Ascending aorta (tissue), 2 donors: ENCODE measurements at regions not wholly inside any gene's neighbourhood (a gene's known extent, or its start where the extent isn't known, plus 50 kb on each side); places are given as distances from the start of the nearest gene placed in this dataset.

Source experiments
- DNase-seq, 2 donors: peaks; one replicate each; pipeline ENCODE4 v3.0.0-alpha.2; 2019; ENCODE audit warnings: low spot score in 2 of 2
- H3K27ac ChIP-seq, 2 donors: fragments of 200-600 bp; sonication (generic); one replicate each; pipeline ENCODE4 v1.5.1; 2016 to 2017; ENCODE audit warnings: mild to moderate bottlenecking in 1 of 2
- H3K27me3 ChIP-seq: fragments of 200-600 bp; sonication (generic); one replicate; pipeline ENCODE4 v1.5.1; 2017
- H3K36me3 ChIP-seq, 2 donors: fragments of 200-600 bp; sonication (generic); one replicate each; pipeline ENCODE4 v1.5.1; 2016
- H3K4me1 ChIP-seq, 2 donors: fragments of 200-600 bp; sonication (generic); one replicate each; pipeline ENCODE4 v1.5.1; 2016 to 2017; ENCODE audit warnings: mild to moderate bottlenecking in 1 of 2
- H3K4me3 ChIP-seq, 2 donors: fragments of 200-600 bp; sonication (generic); one replicate each; pipeline ENCODE4 v1.5.1; 2016 to 2017; ENCODE audit warnings: mild to moderate bottlenecking in 1 of 2
- H3K9me3 ChIP-seq, 2 donors: fragments of 200-600 bp; sonication (generic); one replicate each; pipeline ENCODE4 v1.5.1; 2016
- intact Hi-C: fragments of 100-400 bp; cut with DNase I; formaldehyde crosslinking; loops from one replicate; pipeline ENCODE4 v1.15.1; 2023
- TF ChIP-seq, protein P1 (sequence below), 3 experiments: fragments of 200-600 bp in 2 of 3; fragments of 450-650 bp in 1 of 3; sonication (generic) in 2 of 3; IDR thresholded peaks; one replicate each; pipeline ENCODE4 v1.5.1; 2016 to 2019; ENCODE audit warnings: antibody characterized with exemption in 3 of 3, mild to moderate bottlenecking in 1 of 3, moderate library complexity in 1 of 3

DNA sequence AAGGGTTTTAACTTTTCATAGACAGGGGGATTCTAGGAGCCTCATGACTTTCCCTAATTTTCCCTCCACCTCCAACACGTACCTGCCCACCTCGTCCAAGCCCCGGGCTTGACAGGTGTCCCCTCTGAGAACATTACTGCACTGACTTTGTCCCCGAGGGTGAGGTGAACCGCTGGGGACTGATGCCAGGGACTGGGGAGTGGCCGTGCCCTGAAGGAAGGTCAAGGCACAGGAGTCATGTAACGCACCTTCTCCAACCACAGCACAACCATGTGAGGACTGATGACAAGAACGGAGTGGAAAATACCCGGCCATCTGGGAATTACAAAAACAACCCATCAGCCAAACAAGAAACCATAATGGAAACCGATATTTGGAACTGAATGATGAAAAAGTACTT, 214.7 kb upstream of the C14orf180 start:
- Histone ChIP-seq H3K4me3 (no peak overlapping the region), H3K27me3 (no peaks in the 10 kb centered on the region), H3K36me3 (no peaks in the 10 kb centered on the region), H3K9me3 (no peaks in the 10 kb centered on the region), H3K4me1 (no peaks in the 10 kb centered on the region), H3K27ac (no peak overlapping the region)
- no peak for DNase-seq
- intact Hi-C loops, result no loop called here
- TF ChIP-seq, protein P1, sequence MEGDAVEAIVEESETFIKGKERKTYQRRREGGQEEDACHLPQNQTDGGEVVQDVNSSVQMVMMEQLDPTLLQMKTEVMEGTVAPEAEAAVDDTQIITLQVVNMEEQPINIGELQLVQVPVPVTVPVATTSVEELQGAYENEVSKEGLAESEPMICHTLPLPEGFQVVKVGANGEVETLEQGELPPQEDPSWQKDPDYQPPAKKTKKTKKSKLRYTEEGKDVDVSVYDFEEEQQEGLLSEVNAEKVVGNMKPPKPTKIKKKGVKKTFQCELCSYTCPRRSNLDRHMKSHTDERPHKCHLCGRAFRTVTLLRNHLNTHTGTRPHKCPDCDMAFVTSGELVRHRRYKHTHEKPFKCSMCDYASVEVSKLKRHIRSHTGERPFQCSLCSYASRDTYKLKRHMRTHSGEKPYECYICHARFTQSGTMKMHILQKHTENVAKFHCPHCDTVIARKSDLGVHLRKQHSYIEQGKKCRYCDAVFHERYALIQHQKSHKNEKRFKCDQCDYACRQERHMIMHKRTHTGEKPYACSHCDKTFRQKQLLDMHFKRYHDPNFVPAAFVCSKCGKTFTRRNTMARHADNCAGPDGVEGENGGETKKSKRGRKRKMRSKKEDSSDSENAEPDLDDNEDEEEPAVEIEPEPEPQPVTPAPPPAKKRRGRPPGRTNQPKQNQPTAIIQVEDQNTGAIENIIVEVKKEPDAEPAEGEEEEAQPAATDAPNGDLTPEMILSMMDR (IDR thresholded peaks at IDR 0.05), result no peak

DNA sequence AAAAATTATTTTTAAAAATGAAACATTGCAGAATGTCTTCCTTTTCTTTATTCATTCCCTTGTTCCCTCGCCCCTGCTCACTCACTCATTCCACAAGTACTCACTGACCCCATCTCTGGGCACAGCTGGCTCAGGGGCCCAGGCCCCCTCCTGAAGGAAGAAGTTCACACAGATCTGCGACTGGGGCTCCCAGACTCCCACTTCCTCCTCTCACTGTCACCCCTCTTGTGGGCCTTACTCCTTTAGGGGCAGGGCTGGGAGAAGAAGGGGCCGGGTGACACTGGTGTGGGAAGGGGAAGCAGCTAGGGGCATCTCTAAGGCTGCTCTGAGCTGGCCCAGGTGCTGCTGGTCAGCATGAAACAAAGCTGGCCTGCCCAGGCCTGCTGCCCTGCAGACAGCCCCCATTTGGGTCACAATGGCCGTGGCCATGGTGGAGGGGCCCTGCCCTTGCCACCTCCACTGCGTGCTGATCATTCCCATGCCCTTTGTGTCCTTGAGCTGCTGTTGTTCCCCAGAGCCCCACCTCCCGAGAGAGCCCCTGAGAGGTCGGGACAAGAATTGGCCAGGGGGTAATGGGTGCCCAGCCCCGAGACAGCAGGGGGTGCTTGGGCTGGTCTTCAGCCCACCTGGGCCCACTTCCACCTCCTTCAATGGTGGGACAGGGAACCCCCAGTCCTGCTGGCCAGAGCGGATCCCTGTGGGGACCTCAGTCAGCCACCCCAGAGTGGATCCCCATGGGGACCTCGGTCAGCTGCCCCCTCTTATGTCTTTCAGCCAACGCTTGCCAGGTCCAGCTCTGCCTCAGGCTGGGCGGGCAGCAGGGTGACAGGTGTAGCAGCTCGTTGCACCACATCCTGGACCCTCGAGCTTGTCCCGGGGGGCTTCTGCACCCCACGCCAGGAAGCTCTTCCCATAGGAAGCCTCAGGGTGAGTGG, 212.4 kb upstream of the C14orf180 start:
- TF ChIP-seq, protein P1 (IDR thresholded peaks at IDR 0.05), result no peak
- no peaks in the 10 kb centered on the region for H3K36me3 ChIP-seq
- no peak overlapping the region for H3K27ac ChIP-seq
- intact Hi-C loops, result no loop called here
- H3K4me1 ChIP-seq, result no peaks in the 10 kb centered on the region
- no peaks in the 10 kb centered on the region for H3K27me3 ChIP-seq
- no peak for DNase-seq
- no peaks in the 10 kb centered on the region for H3K9me3 ChIP-seq
- no peak overlapping the region for H3K4me3 ChIP-seq

DNA sequence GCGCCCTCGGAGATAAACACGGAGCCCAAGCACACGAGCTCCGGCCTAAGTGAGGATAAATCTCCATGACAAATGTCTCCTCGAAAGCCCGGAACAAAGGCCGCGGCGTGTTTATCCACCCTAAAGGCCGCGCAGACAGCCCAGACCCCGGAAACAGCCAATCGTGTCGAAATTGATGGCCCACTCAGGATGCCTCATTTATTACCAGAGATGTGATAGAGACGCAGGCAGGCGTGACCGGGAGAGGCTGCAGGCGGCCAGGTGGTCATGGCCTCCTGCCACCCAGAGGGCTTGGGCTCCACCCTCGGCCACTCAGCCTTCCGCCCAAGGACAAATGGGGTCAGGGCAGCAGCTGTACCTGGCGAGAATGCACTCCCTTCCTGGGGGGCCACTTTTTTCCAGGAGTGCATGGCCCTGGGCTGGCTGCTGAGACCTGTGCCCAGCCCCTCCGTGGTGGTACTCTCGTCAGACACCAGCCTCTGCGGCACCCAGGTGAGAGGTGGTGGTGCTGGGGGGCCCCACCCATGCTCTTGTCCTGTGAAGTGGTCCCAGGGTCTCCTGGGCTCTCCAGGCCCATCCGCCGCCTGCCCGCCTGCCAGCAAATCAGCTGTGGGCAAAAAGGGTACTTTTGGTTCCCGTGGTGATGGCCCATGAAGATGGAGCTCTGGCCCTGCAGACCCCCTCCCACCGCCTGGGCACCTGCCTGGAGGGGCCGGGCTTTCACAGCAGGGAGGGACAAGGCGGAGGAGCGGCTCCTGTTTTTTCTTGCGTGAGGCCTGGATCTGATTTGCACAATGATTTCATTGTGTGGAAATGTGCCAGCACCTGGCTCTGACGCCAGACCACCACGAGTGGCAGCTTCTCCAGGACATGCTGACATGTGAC, 211.5 kb upstream of the C14orf180 start:
- Histone ChIP-seq H3K4me3 (no peak overlapping the region), H3K4me1 (no peaks in the 10 kb centered on the region), H3K27me3 (no peaks in the 10 kb centered on the region), H3K9me3 (no peaks in the 10 kb centered on the region), H3K27ac (no peak overlapping the region), H3K36me3 (no peaks in the 10 kb centered on the region)
- TF ChIP-seq, protein P1 (IDR thresholded peaks at IDR 0.05), result no peak
- intact Hi-C loops, result no loop called here
- no peak for DNase-seq

DNA sequence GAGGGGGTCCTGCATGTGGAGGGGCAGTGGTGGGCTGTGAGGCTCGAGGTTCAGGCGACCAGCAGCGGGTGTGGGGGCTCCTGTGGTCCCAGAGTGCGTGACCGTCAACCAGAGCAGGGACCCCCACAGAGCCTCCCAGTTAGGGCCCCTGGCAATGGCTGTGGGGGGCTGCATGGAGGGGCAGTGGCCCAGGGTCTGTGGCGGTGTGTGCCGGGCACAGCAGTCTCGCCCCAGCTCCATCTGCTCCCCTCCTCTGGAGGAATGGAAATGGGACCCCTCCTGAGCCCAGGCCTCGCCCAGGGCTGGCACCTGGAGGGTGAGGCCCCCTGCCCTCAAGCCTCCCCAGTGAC, 210.8 kb upstream of the C14orf180 start:
- Histone ChIP-seq H3K4me1 (no peaks in the 10 kb centered on the region), H3K36me3 (no peaks in the 10 kb centered on the region), H3K9me3 (no peaks in the 10 kb centered on the region), H3K27ac (no peak overlapping the region), H3K4me3 (no peak overlapping the region), H3K27me3 (no peaks in the 10 kb centered on the region)
- DNase-seq, result no peak
- TF ChIP-seq, protein P1 (IDR thresholded peaks at IDR 0.05), result no peak
- intact Hi-C loops, result no loop called here

DNA sequence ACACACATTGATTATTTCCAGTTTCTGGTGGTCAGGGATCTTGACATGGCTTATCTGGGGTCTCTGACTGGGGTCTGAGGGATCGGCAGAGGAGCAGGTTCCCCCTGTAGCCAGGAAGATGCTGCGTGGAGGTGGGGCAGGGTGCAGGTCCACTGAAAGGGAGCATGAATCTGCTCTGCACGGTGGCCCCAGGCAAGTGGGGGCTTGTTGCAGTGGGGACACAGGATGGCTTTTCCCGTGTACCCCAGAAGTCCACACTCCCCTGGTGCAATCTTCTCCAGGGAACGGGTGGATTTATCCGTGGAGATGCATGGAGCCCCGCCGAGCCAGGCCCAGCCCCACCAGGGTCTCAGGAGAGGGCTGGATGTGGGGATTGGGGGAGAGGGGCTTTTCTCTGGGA, 210.4 kb upstream of the C14orf180 start:
- Histone ChIP-seq H3K27me3 (no peaks in the 10 kb centered on the region), H3K9me3 (no peaks in the 10 kb centered on the region), H3K36me3 (no peaks in the 10 kb centered on the region), H3K4me1 (no peaks in the 10 kb centered on the region), H3K4me3 (no peak overlapping the region), H3K27ac (no peak overlapping the region)
- TF ChIP-seq, protein P1 (IDR thresholded peaks at IDR 0.05), result no peak
- intact Hi-C loops, result no loop called here
- DNase-seq, result no peak
